Esophagus muscularis mucosa (tissue), 3 donors: ENCODE measurements at regions not wholly inside any gene's neighbourhood (a gene's known extent, or its start where the extent isn't known, plus 50 kb on each side); places are given as distances from the start of the nearest gene placed in this dataset.

ENCODE experiments used
- CTCF ChIP-seq, 3 experiments: fragments of 200-600 bp in 2 of 3; fragments of 450-650 bp in 1 of 3; sonication (generic) in 2 of 3; IDR thresholded peaks; one replicate each; pipeline ENCODE4 v1.5.1; 2017 to 2019; ENCODE audit warnings: antibody characterized with exemption in 3 of 3, mild to moderate bottlenecking in 2 of 3, moderate library complexity in 1 of 3
- POLR2A ChIP-seq: fragments of 450-650 bp; IDR thresholded peaks from one replicate; pipeline ENCODE4 v1.6.1; 2017; ENCODE audit warnings: antibody characterized with exemption, moderate library complexity, mild to moderate bottlenecking, low read depth

DNA sequence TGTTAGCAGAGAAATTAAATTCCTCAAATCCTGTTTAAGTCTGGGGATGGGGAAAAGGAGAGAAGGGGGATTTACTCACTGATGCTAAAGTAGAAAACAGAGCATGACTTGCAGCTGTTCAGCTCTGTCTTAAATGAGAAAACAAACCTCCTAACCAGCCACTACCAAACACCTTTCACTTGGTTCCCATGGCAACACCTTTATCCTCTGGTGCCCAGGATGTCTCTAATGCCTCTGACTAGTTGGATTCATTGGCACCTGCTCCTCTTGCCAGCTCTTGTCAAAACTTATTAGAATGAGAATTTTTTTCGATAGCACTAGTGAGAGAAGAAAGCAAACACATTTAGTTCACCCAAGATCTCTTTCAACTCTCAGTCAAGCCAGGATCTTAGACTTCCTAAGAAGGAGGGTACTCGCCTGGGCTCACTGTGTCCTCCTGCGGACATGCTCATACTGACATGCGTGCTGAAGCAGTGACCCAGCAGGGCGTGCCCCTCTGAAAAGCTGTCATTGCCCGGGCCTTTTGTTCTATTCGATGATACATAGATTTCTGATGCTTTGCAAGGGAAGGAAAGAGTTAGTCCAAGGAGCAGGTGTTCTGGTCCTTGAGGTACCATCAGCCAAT lies 656.0 kb upstream of the CELF4 start:
- no peak for TF ChIP-seq CTCF (IDR thresholded peaks at IDR 0.05)
- no peak for TF ChIP-seq POLR2A
